ENCODE measurements at regions not wholly inside any gene's neighbourhood (a gene's known extent, or its start where the extent isn't known, plus 50 kb on each side); places are given as distances from the start of the nearest gene placed in this dataset.
"Not testable (repeated sequence)": the region's sequence is repeated elsewhere in the genome, so short reads cannot be mapped to it uniquely, and the experiment has no call there.

- no peak for DNase-seq (ENCODE audit: low read depth)
These were observed 1830.0 kb upstream of the AGA start for GRCh38 chr4:179272282-179272681.

DNA sequence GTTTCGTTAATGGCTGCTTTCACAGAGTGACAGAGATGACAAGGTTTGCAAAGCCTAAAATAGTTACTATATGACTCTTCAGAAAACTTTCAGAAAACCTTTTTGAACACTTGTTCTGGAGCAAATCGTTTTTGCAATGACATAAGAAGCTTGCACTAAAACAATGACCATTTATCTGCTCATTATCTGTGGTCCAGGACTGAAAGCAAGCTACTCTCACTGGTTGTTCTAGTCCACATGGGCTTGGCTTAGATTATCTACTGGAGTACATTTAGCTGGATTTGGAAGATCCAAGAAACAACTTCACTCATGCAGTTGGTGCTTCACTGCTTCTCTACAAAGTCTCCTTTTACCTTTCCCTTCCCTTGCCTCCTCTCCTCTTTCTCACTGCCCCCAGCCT, 1836.4 kb upstream of the AGA start:
- DNase-seq (ENCODE audit: low read depth), result no peak

DNA sequence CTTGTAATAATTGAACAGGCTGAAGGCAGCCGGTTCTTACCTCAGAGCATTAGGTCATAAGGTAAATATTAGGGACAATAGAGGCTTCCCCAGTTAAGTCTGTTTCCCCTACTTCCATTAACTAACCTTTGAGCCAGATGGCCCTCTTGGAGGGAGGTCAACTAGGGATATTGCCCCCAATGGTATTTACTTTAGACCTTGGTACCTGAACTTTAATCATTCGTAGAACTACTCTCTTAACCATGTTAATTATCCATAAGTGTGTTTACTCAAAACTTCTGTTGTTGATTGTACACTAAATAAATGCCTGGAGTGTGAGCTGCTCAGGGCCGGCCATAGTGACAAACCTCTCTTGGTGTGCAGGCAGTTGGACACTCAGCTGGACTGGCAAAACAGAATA, 1843.5 kb upstream of the AGA start:
- no peak for DNase-seq (ENCODE audit: low read depth)

- no peak for DNase-seq (ENCODE audit: low read depth)
These were observed 1849.4 kb upstream of the AGA start for GRCh38 chr4:179291657-179292056.

- no peak for DNase-seq (ENCODE audit: low read depth)
These were observed 1850.2 kb upstream of the AGA start for GRCh38 chr4:179292468-179292867.

GRCh38 chr4:179307297-179308136, 1865.3 kb upstream of the AGA start:
- DNase-seq (ENCODE audit: low read depth), result no peak

DNA sequence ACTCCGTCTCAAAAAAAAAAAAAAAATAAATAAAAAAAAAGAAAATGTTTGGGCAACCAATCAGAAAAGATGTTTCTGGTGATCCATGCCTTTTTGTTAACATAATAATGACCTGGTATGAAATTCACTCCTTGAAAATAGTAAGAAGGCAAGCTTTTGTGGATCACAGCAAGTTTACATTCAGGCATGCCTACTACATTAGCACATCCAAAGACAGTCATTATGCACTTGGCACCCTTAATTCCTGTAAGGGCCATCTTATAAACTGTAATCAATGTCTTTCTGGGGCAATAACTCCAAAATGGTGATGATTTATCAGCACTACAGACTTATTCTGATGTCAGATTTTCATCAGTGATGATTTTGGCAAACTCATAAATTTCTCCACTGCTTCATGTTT, 1871.6 kb upstream of the AGA start:
- DNase-seq (ENCODE audit: low read depth), result no peak

DNA sequence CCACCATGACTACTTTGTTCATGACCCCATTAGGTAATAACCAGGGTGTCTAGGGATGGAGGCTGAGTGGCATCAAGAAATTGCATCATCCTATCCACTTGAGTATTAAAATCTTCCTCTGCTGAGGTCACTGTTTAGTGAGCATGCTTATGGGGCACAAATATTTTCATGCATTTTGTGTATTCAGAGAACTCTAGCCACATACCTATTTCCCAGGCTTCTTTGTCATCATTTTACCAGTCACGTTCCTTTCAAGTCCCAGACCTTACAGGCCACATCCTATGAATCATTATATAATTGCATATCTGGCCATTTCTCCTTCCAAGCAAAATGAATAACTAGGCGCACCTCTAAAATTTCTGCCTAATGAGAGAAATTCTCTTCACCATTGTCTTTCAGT, 1882.9 kb upstream of the AGA start:
- no peak for DNase-seq (ENCODE audit: low read depth)

GRCh38 chr4:179328627-179329026, 1886.4 kb upstream of the AGA start:
- no peak for DNase-seq (ENCODE audit: low read depth)

DNA sequence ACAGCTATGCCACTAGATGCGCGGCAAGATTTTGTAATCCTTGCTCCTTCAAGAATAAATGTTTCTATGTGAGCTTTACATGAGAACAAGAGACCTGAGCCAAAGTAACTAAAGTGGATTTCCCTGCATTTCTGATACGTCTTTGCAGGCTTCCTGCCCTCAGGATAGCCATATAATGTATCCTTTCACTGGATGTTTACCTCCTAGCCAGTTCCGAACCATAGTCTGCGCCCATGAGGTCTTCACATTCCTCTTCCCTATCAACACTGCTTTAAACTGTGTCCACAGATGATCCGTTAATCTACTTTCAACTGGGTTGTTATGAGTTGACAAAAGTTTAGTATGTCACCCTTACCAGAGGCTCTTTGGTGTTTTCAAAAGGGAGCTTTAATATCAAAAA, 1889.1 kb upstream of the AGA start:
- DNase-seq (ENCODE audit: low read depth), result no peak

- no peak for DNase-seq (ENCODE audit: low read depth)
These were observed 1902.6 kb upstream of the AGA start for GRCh38 chr4:179344861-179345260.

- DNase-seq (ENCODE audit: low read depth), result no peak
These were observed 1910.0 kb upstream of the AGA start for GRCh38 chr4:179352221-179352620.

DNA sequence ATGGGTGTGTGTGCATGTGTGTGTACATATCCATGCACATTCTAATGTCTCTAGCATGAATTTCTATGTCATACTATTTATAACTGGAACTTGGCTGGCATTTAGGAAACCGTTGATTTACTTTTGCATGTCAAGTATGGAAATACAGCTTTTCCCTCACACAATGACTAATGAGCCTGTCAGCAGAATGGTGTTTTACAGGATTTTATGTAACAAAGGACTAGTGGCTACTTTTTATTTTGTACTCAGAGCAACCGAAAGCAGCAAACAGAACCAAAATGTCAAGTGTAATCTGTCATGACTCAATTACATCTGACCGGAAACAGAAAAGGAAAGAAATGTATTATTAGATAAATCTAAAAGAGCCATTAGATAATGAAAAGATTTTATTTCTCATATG, 1911.5 kb upstream of the AGA start:
- DNase-seq (ENCODE audit: low read depth), result no peak

DNA sequence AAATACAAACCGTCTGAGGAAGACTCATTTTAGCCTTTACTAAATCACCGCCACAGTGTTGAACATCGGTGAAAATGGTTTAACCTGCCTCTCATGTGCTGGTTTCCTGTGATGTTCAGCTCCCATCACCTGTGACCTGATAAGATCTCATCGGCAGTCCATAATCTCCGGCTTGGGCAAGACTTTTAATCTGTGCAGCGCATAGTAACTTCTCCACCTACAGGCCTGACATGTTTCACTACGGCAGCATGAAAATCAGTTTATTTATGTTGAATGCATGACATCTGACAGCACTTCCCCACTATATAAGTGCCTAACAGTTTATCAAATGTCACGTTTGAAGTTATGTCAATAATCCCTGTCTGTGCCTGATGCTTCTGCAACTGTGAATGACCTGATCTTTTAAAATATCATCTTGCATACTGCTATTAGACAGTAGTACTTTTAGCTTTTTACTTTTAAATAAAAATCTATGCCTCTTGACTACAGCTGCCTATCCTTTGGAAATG, 1919.8 kb upstream of the AGA start:
- no peak for DNase-seq (ENCODE audit: low read depth)

DNA sequence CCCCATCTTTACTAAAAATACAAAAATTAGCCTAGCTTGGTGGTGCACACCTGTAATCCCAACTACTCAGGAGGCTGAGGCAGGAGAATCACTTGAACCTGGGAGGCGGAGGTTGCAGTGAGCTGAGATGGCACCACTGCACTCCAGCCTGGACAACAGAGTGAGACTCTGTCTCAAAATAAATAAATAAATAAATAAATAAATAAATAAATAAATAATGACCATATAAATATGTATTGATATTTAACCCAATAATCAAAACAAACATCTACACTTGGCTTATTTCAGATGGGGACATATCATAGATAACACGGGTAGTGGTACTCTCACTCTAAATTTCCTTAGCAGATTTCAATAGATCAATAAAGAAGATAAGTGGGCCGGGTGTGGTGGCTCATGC, 1923.7 kb upstream of the AGA start:
- not testable (repeated sequence) for DNase-seq (ENCODE audit: low read depth)

DNA sequence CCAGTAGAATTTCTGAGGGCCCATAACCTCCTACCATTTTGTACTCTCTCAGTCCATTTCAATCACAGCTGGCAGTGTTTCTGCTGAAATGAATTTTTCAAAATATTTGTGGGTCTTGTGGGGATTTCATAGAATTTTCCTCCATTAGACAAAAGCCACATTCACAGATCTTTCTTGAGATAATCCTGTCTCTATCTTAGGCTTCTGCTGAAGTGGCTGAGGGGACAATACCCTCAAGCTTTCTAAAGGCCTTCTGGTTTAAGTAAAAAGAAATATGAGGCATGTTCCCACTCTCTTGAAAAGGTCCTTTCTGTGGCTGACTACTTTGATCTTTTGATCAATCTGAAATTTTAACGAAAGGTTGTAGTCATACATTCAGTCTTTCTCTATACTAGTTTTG, 1930.0 kb upstream of the AGA start:
- DNase-seq (ENCODE audit: low read depth), result no peak

- no peak for DNase-seq (ENCODE audit: low read depth)
These were observed 1930.5 kb upstream of the AGA start for GRCh38 chr4:179372746-179373145.

- not testable (repeated sequence) for DNase-seq (ENCODE audit: low read depth)
These were observed 1936.6 kb upstream of the AGA start for GRCh38 chr4:179378847-179379246.

GRCh38 chr4:179392787-179393186, 1950.5 kb upstream of the AGA start:
- DNase-seq (ENCODE audit: low read depth), result no peak

- DNase-seq (ENCODE audit: low read depth), result no peak
These were observed 1956.2 kb upstream of the AGA start for GRCh38 chr4:179398414-179398813.

GRCh38 chr4:179399054-179399782, 1957.0 kb upstream of the AGA start:
- no peak for DNase-seq (ENCODE audit: low read depth)

DNA sequence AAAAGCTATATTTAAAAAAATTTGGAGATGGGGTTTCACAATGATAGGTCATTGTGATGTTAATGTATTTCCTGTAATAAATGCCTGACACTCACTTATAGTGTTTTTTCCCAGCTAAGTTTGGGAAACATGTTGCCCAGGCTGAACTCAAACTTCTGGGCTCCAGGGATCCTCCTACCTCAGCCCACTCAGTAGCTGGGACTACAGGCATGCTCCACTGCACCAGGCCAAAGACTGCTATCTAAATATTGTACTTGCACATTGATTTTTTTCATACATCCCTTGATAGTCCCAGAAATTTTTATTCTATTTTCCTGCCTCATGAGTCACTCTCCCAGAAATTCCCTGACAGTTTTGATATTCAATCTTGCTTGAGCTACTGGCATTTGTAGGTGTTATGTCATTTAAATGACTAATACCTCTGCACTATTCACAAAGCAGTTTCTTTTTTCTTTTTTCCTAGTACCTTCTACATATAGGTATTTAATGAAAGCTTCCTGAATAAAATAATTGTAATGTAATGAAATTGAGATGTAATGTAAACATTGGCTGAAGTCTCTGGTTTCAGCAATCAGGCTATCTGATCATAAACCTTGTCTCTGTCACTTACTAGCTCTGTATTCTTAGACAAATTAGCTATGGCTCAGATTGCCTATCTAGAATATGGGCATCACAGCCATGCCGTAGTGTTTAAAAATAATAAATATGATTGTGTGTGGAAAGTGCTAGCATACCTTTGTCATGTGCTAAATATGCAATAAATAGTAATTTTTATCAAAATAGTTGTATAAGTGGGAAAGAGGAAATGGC, 1973.0 kb upstream of the AGA start:
- no peak for DNase-seq (ENCODE audit: low read depth)

DNA sequence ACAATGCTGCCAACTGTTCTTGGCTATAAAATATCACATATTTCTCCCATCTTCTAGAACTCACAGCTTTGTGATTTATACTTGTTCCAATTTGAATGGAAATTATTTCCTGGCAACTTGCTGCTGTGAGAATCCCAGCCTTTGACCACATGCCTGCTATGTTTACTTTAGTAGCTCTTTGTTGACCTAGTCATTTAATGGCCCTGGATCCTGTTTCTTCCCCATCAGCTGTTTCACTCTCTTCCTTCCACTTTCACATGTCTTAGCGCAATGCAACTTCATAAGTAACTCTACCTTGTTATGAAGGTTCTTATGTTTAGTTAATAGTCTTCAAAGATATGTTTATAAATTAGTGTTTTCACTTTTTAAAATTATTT, 1973.6 kb upstream of the AGA start:
- no peak for DNase-seq (ENCODE audit: low read depth)
